ENCODE measurements at regions not wholly inside any gene's neighbourhood (a gene's known extent, or its start where the extent isn't known, plus 50 kb on each side); places are given as distances from the start of the nearest gene placed in this dataset.

- DNase-seq, result no peak
Measured at GRCh38 chr13:52975969-52976368, 52.6 kb upstream of the OLFM4 start.

- no peak for DNase-seq
Measured at GRCh38 chr13:52975161-52975560, 53.5 kb upstream of the OLFM4 start.

- no peak for DNase-seq
Measured at GRCh38 chr13:52974711-52975110, 53.9 kb upstream of the OLFM4 start.

- DNase-seq, result no peak
Measured at GRCh38 chr13:52969373-52969772, 59.2 kb upstream of the OLFM4 start.

GRCh38 chr13:52968074-52968700 lies 60.4 kb upstream of the OLFM4 start:
- peak; percentile 75 for DNase-seq

- DNase-seq, result no peak
Measured at GRCh38 chr13:52961987-52962386, 66.6 kb upstream of the OLFM4 start.

- DNase-seq, result no peak
Measured at GRCh38 chr13:52961256-52961910, 67.2 kb upstream of the OLFM4 start.

GRCh38 chr13:52955472-52955874 lies 73.1 kb upstream of the OLFM4 start:
- DNase-seq, result no peak

GRCh38 chr13:52954838-52955237 lies 73.8 kb upstream of the OLFM4 start:
- DNase-seq, result no peak

- no peak for DNase-seq
Measured at GRCh38 chr13:52950436-52950956, 78.1 kb upstream of the OLFM4 start.

- no peak for DNase-seq
Measured at GRCh38 chr13:52949742-52950141, 78.9 kb upstream of the OLFM4 start.

GRCh38 chr13:52949044-52949443 lies 79.6 kb upstream of the OLFM4 start:
- no peak for DNase-seq

- no peak for DNase-seq
Measured at GRCh38 chr13:52947921-52948373, 80.7 kb upstream of the OLFM4 start.

GRCh38 chr13:52945348-52945747 lies 83.3 kb upstream of the OLFM4 start:
- no peak for DNase-seq

- DNase-seq, result no peak
Measured at GRCh38 chr13:52944697-52945096, 83.9 kb upstream of the OLFM4 start.

- no peak for DNase-seq
Measured at GRCh38 chr13:52938065-52938464, 89.6 kb upstream of the PCDH8 start.

GRCh38 chr13:52936806-52937205 lies 88.4 kb upstream of the PCDH8 start:
- no peak for DNase-seq

GRCh38 chr13:52934258-52934657 lies 85.8 kb upstream of the PCDH8 start:
- no peak for DNase-seq

- DNase-seq, result no peak
Measured at GRCh38 chr13:52933547-52934210, 85.2 kb upstream of the PCDH8 start.

- DNase-seq, result no peak
Measured at GRCh38 chr13:52933099-52933498, 84.7 kb upstream of the PCDH8 start.

- no peak for DNase-seq
Measured at GRCh38 chr13:52932649-52933048, 84.2 kb upstream of the PCDH8 start.

- DNase-seq, result no peak
Measured at GRCh38 chr13:52931539-52932431, 83.3 kb upstream of the PCDH8 start.

GRCh38 chr13:52931131-52931530 lies 82.7 kb upstream of the PCDH8 start:
- DNase-seq, result no peak
